H7 (cell line): ENCODE measurements at regions not wholly inside any gene's neighbourhood (a gene's known extent, or its start where the extent isn't known, plus 50 kb on each side); places are given as distances from the start of the nearest gene placed in this dataset.

ENCODE experiments used
- DNase-seq: peaks from one replicate; pipeline ENCODE4 v3.0.0; 2012
- H3K27me3 ChIP-seq: 2 replicates; pipeline ENCODE4 v1.6.0; 2011; ENCODE audit warnings: mild to moderate bottlenecking, low read length; ENCODE audit not compliant: control insufficient read depth, insufficient read depth
- H3K36me3 ChIP-seq: replicated peaks from 2 replicates; pipeline ENCODE4 v1.5.1; 2011; ENCODE audit warnings: low read length; ENCODE audit not compliant: control insufficient read depth, insufficient read depth
- H3K4me3 ChIP-seq: 2 replicates; pipeline ENCODE4 v1.5.1; 2011; ENCODE audit warnings: low read depth, mild to moderate bottlenecking, control low read depth, low read length, moderate library complexity; ENCODE audit not compliant: insufficient read depth

- Histone ChIP-seq H3K27me3 (no peaks in the 10 kb centered on the region), H3K4me3 (no peak overlapping the region), H3K36me3 (no peaks in the 10 kb centered on the region)
- no peak for DNase-seq
Observed at GRCh38 chr11:11789735-11790369, 51.9 kb upstream of the USP47 start.

- Histone ChIP-seq H3K4me3 (no peak overlapping the region), H3K27me3 (no peaks in the 10 kb centered on the region), H3K36me3 (no peaks in the 10 kb centered on the region)
- DNase-seq: no peak
Observed at GRCh38 chr11:11788063-11788710, 53.6 kb upstream of the USP47 start.

GRCh38 chr11:11787305-11788062 is 54.3 kb upstream of the USP47 start:
- no peaks in the 10 kb centered on the region for H3K27me3 ChIP-seq
- no peak overlapping the region for H3K4me3 ChIP-seq
- DNase-seq: peak; percentile 43
- no peaks in the 10 kb centered on the region for H3K36me3 ChIP-seq

- H3K36me3 ChIP-seq: no peaks in the 10 kb centered on the region
- H3K27me3 ChIP-seq: no peaks in the 10 kb centered on the region
- DNase-seq: no peak
Observed at GRCh38 chr11:11786771-11787170, 55.0 kb upstream of the USP47 start.

GRCh38 chr11:11786234-11786633 is 55.5 kb upstream of the USP47 start:
- no peaks in the 10 kb centered on the region for H3K36me3 ChIP-seq
- DNase-seq: no peak
- H3K27me3 ChIP-seq: no peaks in the 10 kb centered on the region
- H3K4me3 ChIP-seq: no peak overlapping the region

More at GRCh38 chr11:11786771-11787170, 55.0 kb upstream of the USP47 start:
- no peak overlapping the region for H3K4me3 ChIP-seq

- Histone ChIP-seq H3K4me3 (no peak overlapping the region), H3K36me3 (no peaks in the 10 kb centered on the region), H3K27me3 (no peaks in the 10 kb centered on the region)
- no peak for DNase-seq
Observed at GRCh38 chr11:11782532-11783110, 59.2 kb upstream of the USP47 start.

- no peak overlapping the region for H3K4me3 ChIP-seq
- no peak for DNase-seq
- H3K36me3 ChIP-seq: no peaks in the 10 kb centered on the region
- H3K27me3 ChIP-seq: no peaks in the 10 kb centered on the region
Observed at GRCh38 chr11:11780858-11781257, 60.9 kb upstream of the USP47 start.

- H3K27me3 ChIP-seq: no peaks in the 10 kb centered on the region
Observed at GRCh38 chr11:11779975-11780374, 61.8 kb upstream of the USP47 start.

GRCh38 chr11:11777897-11778296 is 63.9 kb upstream of the USP47 start:
- no peaks in the 10 kb centered on the region for H3K27me3 ChIP-seq
- no peak overlapping the region for H3K4me3 ChIP-seq
- no peak for DNase-seq
- H3K36me3 ChIP-seq: no peaks in the 10 kb centered on the region

More at GRCh38 chr11:11779975-11780374, 61.8 kb upstream of the USP47 start:
- no peak overlapping the region for H3K4me3 ChIP-seq
- no peaks in the 10 kb centered on the region for H3K36me3 ChIP-seq
- DNase-seq: no peak

- no peak for DNase-seq
- Histone ChIP-seq H3K36me3 (no peaks in the 10 kb centered on the region), H3K4me3 (no peak overlapping the region), H3K27me3 (no peaks in the 10 kb centered on the region)
Observed at GRCh38 chr11:11776714-11777113, 65.1 kb upstream of the USP47 start.

GRCh38 chr11:11774928-11775327 is 66.8 kb upstream of the USP47 start:
- H3K36me3 ChIP-seq: no peaks in the 10 kb centered on the region
- DNase-seq: no peak
- H3K27me3 ChIP-seq: no peaks in the 10 kb centered on the region
- H3K4me3 ChIP-seq: no peak overlapping the region

GRCh38 chr11:11772865-11773515 is 68.8 kb upstream of the USP47 start:
- Histone ChIP-seq H3K36me3 (no peaks in the 10 kb centered on the region), H3K4me3 (no peak overlapping the region), H3K27me3 (no peaks in the 10 kb centered on the region)
- no peak for DNase-seq

GRCh38 chr11:11770921-11771486 is 70.8 kb upstream of the USP47 start:
- Histone ChIP-seq H3K4me3 (no peak overlapping the region), H3K27me3 (no peaks in the 10 kb centered on the region), H3K36me3 (no peaks in the 10 kb centered on the region)
- no peak for DNase-seq

- no peaks in the 10 kb centered on the region for H3K27me3 ChIP-seq
Observed at GRCh38 chr11:11770296-11770695, 71.5 kb upstream of the USP47 start.

More at GRCh38 chr11:11770296-11770695, 71.5 kb upstream of the USP47 start:
- no peak for DNase-seq
- Histone ChIP-seq H3K4me3 (no peak overlapping the region), H3K36me3 (no peaks in the 10 kb centered on the region)
